OCI-LY3 (cell line): ENCODE measurements at regions not wholly inside any gene's neighbourhood (a gene's known extent, or its start where the extent isn't known, plus 50 kb on each side); places are given as distances from the start of the nearest gene placed in this dataset.
"Not testable (repeated sequence)": the region's sequence is repeated elsewhere in the genome, so short reads cannot be mapped to it uniquely, and the experiment has no call there.

ENCODE experiments used
- H2AFZ ChIP-seq: fragments of 200-600, 300-600 bp; shearing (Covaris generic); 2 replicates; pipeline ENCODE4 v1.6.0; 2014; ENCODE audit warnings: antibody characterized with exemption, low read depth, low read length
- H3K27ac ChIP-seq: fragments of 200-600, 300-600 bp; sonication (generic); 2 replicates; pipeline ENCODE4 v1.5.1; 2014; ENCODE audit warnings: mild to moderate bottlenecking, low read length, moderate library complexity, mixed read lengths
- H3K27me3 ChIP-seq: fragments of 200-600, 300-600 bp; sonication (generic); 2 replicates; pipeline ENCODE4 v1.6.1; 2014; ENCODE audit warnings: low read depth, low read length, mixed read lengths
- H3K36me3 ChIP-seq: fragments of 200-600, 300-600 bp; sonication (generic); replicated peaks from 2 replicates; pipeline ENCODE3; 2014; ENCODE audit warnings: low read depth, low read length, mixed read lengths
- H3K4me1 ChIP-seq: fragments of 300-600, 200-600 bp; sonication (generic); 2 replicates; pipeline ENCODE4 v1.6.1; 2014; ENCODE audit warnings: low read length, mixed read lengths
- H3K4me2 ChIP-seq: fragments of 200-600, 300-600 bp; sonication (generic); 2 replicates; pipeline ENCODE4 v1.6.1; 2014; ENCODE audit warnings: low read length, mixed read lengths
- H3K4me3 ChIP-seq: fragments of 300-600, 200-600 bp; sonication (generic); 2 replicates; pipeline ENCODE4 v1.5.1; 2014; ENCODE audit warnings: antibody characterized with exemption, mild to moderate bottlenecking, low read length, moderate library complexity
- H3K79me2 ChIP-seq: fragments of 300-600, 200-600 bp; shearing (Covaris generic); 2 replicates; pipeline ENCODE4 v1.6.1; 2014; ENCODE audit warnings: mild to moderate bottlenecking, low read length, mixed read lengths
- H3K9ac ChIP-seq: fragments of 300-600, 200-600 bp; shearing (Covaris generic); 2 replicates; pipeline ENCODE4 v1.6.0; 2014; ENCODE audit warnings: mild to moderate bottlenecking, low read length, moderate library complexity
- H3K9me3 ChIP-seq: fragments of 200-600, 300-600 bp; shearing (Covaris generic); 2 replicates; pipeline ENCODE4 v1.6.1; 2014; ENCODE audit warnings: low read length, mixed read lengths; ENCODE audit not compliant: insufficient read depth
- H4K20me1 ChIP-seq: fragments of 200-600, 300-600 bp; sonication (generic); 2 replicates; pipeline ENCODE4 v1.6.1; 2016; ENCODE audit warnings: low read length, mixed read lengths; ENCODE audit not compliant: insufficient read depth
- EZH2phosphoT487 ChIP-seq: fragments of 200-600 bp; shearing (Covaris generic); IDR thresholded peaks from 2 replicates; pipeline ENCODE4 v1.6.1; 2018; ENCODE audit warnings: antibody characterized with exemption, mixed run types, low read depth
- TF ChIP-seq, protein P1 (sequence below): fragments of 200-600, 300-600 bp; sonication (generic); IDR thresholded peaks from 2 replicates; pipeline ENCODE4 v1.5.1; 2014; ENCODE audit warnings: antibody characterized with exemption, low read length, low read depth

GRCh38 chr11:12603143-12604088 lies 70.8 kb upstream of the TEAD1 start:
- Histone ChIP-seq H3K36me3 (no peaks in the 10 kb centered on the region), H3K9ac (no peak overlapping the region), H3K9me3 (no peaks in the 10 kb centered on the region), H3K27me3 (peaks cover 12% of the 10 kb centered on the region; the same call in 1 of the 2 replicates), H4K20me1 (no peaks in the 10 kb centered on the region), H3K4me2 (no peak overlapping the region), H3K27ac (no peak overlapping the region), H3K4me3 (no peak overlapping the region), H3K4me1 (no peaks in the 10 kb centered on the region), H2AFZ (no peak overlapping the region), H3K79me2 (no peaks in the 10 kb centered on the region)
- TF ChIP-seq, protein P1, sequence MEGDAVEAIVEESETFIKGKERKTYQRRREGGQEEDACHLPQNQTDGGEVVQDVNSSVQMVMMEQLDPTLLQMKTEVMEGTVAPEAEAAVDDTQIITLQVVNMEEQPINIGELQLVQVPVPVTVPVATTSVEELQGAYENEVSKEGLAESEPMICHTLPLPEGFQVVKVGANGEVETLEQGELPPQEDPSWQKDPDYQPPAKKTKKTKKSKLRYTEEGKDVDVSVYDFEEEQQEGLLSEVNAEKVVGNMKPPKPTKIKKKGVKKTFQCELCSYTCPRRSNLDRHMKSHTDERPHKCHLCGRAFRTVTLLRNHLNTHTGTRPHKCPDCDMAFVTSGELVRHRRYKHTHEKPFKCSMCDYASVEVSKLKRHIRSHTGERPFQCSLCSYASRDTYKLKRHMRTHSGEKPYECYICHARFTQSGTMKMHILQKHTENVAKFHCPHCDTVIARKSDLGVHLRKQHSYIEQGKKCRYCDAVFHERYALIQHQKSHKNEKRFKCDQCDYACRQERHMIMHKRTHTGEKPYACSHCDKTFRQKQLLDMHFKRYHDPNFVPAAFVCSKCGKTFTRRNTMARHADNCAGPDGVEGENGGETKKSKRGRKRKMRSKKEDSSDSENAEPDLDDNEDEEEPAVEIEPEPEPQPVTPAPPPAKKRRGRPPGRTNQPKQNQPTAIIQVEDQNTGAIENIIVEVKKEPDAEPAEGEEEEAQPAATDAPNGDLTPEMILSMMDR = no peak

- no peak overlapping the region for H3K4me3 ChIP-seq
- H3K9me3 ChIP-seq = no peaks in the 10 kb centered on the region
- no peak for TF ChIP-seq EZH2phosphoT487
- TF ChIP-seq, protein P1 = no peak
- no peak overlapping the region for H3K4me2 ChIP-seq
- H3K4me1 ChIP-seq = no peaks in the 10 kb centered on the region
- no peak overlapping the region for H3K9ac ChIP-seq
- H3K27ac ChIP-seq = no peak overlapping the region
- H4K20me1 ChIP-seq = no peaks in the 10 kb centered on the region
- H3K79me2 ChIP-seq = no peaks in the 10 kb centered on the region
- H2AFZ ChIP-seq = no peak overlapping the region
- H3K27me3 ChIP-seq = peaks cover 12% of the 10 kb centered on the region; the same call in 1 of the 2 replicates
- no peaks in the 10 kb centered on the region for H3K36me3 ChIP-seq
These were observed 69.6 kb upstream of the TEAD1 start for GRCh38 chr11:12604557-12605153.

GRCh38 chr11:12606597-12606996 lies 67.6 kb upstream of the TEAD1 start:
- Histone ChIP-seq H2AFZ (no peak overlapping the region), H4K20me1 (no peaks in the 10 kb centered on the region), H3K4me3 (no peak overlapping the region), H3K4me2 (no peak overlapping the region), H3K27ac (no peak overlapping the region), H3K36me3 (no peaks in the 10 kb centered on the region), H3K27me3 (peaks cover 2% of the 10 kb centered on the region; the same call in 1 of the 2 replicates), H3K9me3 (no peaks in the 10 kb centered on the region), H3K79me2 (no peaks in the 10 kb centered on the region), H3K4me1 (no peaks in the 10 kb centered on the region), H3K9ac (no peak overlapping the region)
- no peak for TF ChIP-seq EZH2phosphoT487
- TF ChIP-seq, protein P1 = no peak

DNA sequence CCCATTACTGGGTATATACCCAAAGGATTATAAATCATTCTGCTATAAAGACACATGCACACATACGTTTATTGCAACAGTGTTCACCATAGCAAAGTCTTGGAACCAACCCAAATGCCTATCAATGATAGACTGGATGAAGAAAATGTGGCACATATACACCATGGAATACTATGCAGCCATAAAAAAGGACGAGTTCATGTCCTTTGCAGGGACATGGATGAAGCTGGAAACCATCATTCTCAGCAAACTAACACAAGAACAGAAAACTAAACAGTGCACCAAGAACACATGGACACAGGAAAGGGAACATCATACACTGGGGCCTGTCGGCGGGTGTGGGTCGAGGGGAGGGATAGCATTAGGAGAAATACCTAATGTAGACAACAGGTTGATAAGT lies 65.5 kb upstream of the TEAD1 start:
- not testable (repeated sequence) for H3K27me3 ChIP-seq, H4K20me1 ChIP-seq, H3K4me1 ChIP-seq, H3K9me3 ChIP-seq, H3K4me2 ChIP-seq, H3K36me3 ChIP-seq, H3K27ac ChIP-seq, H3K79me2 ChIP-seq, H3K9ac ChIP-seq, H3K4me3 ChIP-seq, H2AFZ ChIP-seq
